Astrocyte of the spinal cord (primary cell): ENCODE measurements at regions not wholly inside any gene's neighbourhood (a gene's known extent, or its start where the extent isn't known, plus 50 kb on each side); places are given as distances from the start of the nearest gene placed in this dataset.
A peak's percentile ranks its signal among the peaks of the same experiment; 100 is the strongest.

Source experiments
- DNase-seq: peaks from one replicate; pipeline ENCODE4 v3.0.0; 2011; ENCODE audit warnings: low read depth, low spot score
- H3K4me3 ChIP-seq: 2 replicates; pipeline ENCODE4 v1.5.1; 2011; ENCODE audit warnings: low read depth, mild to moderate bottlenecking, low read length, moderate library complexity
- in situ Hi-C: cut with HindIII; loops from 2 replicates; pipeline ENCODE4 v1.10.0; 2017; ENCODE audit warnings: low sequenced_read_pairs
- TF ChIP-seq, protein P1 (sequence below): IDR thresholded peaks from 2 replicates; pipeline ENCODE4 v1.5.1; 2012; ENCODE audit warnings: low read depth, mild to moderate bottlenecking, low read length, inconsistent platforms

- DNase-seq: no peak
- H3K4me3 ChIP-seq: no peak overlapping the region
- TF ChIP-seq, protein P1, sequence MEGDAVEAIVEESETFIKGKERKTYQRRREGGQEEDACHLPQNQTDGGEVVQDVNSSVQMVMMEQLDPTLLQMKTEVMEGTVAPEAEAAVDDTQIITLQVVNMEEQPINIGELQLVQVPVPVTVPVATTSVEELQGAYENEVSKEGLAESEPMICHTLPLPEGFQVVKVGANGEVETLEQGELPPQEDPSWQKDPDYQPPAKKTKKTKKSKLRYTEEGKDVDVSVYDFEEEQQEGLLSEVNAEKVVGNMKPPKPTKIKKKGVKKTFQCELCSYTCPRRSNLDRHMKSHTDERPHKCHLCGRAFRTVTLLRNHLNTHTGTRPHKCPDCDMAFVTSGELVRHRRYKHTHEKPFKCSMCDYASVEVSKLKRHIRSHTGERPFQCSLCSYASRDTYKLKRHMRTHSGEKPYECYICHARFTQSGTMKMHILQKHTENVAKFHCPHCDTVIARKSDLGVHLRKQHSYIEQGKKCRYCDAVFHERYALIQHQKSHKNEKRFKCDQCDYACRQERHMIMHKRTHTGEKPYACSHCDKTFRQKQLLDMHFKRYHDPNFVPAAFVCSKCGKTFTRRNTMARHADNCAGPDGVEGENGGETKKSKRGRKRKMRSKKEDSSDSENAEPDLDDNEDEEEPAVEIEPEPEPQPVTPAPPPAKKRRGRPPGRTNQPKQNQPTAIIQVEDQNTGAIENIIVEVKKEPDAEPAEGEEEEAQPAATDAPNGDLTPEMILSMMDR: no peak
- in situ Hi-C loops: no loop called here
Measured at GRCh38 chr7:91692800-91693199, 187.7 kb downstream of the MTERF1 start.

DNA sequence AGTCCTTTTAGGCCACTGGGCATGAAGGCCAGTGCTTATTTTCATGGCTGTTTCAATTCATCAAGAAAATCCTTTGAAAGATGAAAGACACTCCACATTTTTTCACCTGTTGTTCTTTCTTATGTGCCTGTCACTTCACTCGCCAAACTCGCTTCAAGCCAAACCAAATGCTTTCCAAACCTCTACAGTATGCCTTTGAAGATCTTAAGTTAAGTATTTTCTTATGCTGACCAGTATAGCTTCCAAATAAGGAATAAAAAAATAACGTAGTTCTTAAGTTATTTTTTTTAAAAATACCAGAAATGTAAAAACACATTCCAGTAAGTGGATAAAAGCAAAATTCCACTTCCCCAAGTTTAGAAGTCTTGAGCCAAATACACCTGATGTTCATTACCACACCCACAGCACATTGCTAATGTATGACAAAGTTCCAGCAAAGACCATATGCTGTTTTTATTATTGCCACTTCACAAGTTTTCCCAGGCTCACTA lies 186.1 kb downstream of the MTERF1 start:
- TF ChIP-seq, protein P1: no peak
- H3K4me3 ChIP-seq: no peak overlapping the region
- peak; percentile 43 for DNase-seq
- in situ Hi-C loops: no loop called here

DNA sequence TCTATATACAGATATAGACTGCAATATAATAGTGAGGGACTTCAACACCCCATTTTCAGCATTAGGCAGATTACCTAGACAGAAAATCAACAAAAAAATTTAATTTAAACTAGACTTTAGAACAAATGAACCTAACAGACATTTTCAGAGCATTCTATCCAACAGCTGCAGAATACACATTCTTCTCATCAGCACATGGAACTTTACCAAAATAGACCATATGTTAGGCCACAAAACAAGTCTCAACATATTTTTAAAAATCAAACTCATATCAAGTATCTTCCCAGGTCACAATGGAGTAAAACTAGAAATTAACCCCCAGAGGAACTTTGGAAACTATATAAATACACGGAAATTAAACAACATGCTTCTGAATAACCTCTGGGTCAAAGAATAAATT lies 169.6 kb downstream of the MTERF1 start:
- in situ Hi-C loops: no loop called here
- TF ChIP-seq, protein P1: no peak
- DNase-seq: no peak
- H3K4me3 ChIP-seq: no peak overlapping the region

DNA sequence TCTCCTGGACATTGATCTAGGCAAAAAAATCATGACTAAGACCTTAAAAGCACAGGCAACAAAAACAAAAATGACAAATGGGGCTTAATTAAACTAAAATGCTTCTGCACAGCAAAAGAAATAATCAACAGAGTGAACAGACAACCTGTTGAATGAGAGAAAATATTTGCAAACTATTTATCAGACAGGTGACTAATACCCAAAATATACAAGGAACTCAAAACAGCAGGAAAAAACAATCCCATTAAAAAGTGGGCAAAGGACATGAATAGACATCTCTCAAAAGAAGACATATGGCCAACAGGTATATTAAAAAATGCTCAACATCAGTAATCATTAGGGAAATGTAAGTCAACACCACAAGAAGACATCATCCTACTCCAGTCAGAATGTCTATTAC lies 166.8 kb downstream of the MTERF1 start:
- TF ChIP-seq, protein P1: no peak
- DNase-seq: no peak
- in situ Hi-C loops: no loop called here
- no peak overlapping the region for H3K4me3 ChIP-seq

GRCh38 chr7:91717681-91718470 lies 162.6 kb downstream of the MTERF1 start:
- peak; percentile 11 for DNase-seq
- H3K4me3 ChIP-seq: no peak overlapping the region
- in situ Hi-C loops: no loop called here
- TF ChIP-seq, protein P1: no peak

- TF ChIP-seq, protein P1: no peak
- no peak for DNase-seq
- in situ Hi-C loops: no loop called here
- no peak overlapping the region for H3K4me3 ChIP-seq
Measured at GRCh38 chr7:91719008-91719407, 161.5 kb downstream of the MTERF1 start.
